ENCODE measurements at regions not wholly inside any gene's neighbourhood (a gene's known extent, or its start where the extent isn't known, plus 50 kb on each side); places are given as distances from the start of the nearest gene placed in this dataset.

DNA sequence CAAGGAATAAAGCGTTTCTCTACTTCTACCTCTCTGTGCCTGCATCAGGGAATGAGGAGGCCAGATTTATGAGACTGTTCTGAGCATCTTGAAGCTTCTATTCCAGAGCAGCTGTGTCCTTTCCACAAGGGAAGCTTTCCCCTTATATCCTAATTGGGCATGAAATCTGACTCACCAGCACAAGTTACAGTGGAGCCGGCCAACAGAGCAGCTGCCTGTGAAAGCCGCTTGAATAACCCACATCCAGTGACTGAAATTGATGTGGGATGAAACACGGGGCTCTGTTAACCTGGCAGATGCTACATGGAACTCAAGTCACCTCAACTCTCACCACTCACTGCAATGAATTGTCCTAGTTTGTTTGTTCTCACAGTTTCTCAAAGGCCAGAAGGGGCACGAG, 400.3 kb downstream of the TFAP2A start:
- no peak for TF ChIP-seq POLR2A (IDR thresholded peaks at IDR 0.05; ENCODE audit: borderline replicate concordance, extremely low read depth, insufficient read depth, insufficient read length)
- TF ChIP-seq EZH2 (IDR thresholded peaks at IDR 0.05): no peak
- TF ChIP-seq, protein P1, sequence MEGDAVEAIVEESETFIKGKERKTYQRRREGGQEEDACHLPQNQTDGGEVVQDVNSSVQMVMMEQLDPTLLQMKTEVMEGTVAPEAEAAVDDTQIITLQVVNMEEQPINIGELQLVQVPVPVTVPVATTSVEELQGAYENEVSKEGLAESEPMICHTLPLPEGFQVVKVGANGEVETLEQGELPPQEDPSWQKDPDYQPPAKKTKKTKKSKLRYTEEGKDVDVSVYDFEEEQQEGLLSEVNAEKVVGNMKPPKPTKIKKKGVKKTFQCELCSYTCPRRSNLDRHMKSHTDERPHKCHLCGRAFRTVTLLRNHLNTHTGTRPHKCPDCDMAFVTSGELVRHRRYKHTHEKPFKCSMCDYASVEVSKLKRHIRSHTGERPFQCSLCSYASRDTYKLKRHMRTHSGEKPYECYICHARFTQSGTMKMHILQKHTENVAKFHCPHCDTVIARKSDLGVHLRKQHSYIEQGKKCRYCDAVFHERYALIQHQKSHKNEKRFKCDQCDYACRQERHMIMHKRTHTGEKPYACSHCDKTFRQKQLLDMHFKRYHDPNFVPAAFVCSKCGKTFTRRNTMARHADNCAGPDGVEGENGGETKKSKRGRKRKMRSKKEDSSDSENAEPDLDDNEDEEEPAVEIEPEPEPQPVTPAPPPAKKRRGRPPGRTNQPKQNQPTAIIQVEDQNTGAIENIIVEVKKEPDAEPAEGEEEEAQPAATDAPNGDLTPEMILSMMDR (IDR thresholded peaks at IDR 0.05 in 2 of 3, conservative IDR thresholded peaks at IDR 0.05 in 1 of 3; ENCODE audit: borderline replicate concordance in 1 of 3, insufficient read depth in 1 of 3, low read depth in 2 of 3, low read length in 2 of 3): no peak
- no peak for TF ChIP-seq RAD21 (IDR thresholded peaks at IDR 0.05; ENCODE audit: low read depth)
- no peak for TF ChIP-seq POLR2AphosphoS5 (IDR thresholded peaks at IDR 0.05; ENCODE audit: low read depth, low read length)
- TF ChIP-seq EZH2phosphoT487 (IDR thresholded peaks at IDR 0.05; ENCODE audit: borderline replicate concordance): no peak
- TF ChIP-seq ZFX (IDR thresholded peaks at IDR 0.05): no peak
- TF ChIP-seq ZNF274 (IDR thresholded peaks at IDR 0.05; ENCODE audit: low read depth, low read length): no peak
- TF ChIP-seq ZBTB33 (IDR thresholded peaks at IDR 0.05; ENCODE audit: extremely low read depth, insufficient replicate concordance, low read length): no peak
- TF ChIP-seq FOSL1 (IDR thresholded peaks at IDR 0.05; ENCODE audit: low read depth): no peak
- no peak for TF ChIP-seq ELF1 (IDR thresholded peaks at IDR 0.05; ENCODE audit: borderline replicate concordance, low read depth)
- no peak for TF ChIP-seq MAX (IDR thresholded peaks at IDR 0.05)
- TF ChIP-seq JUND (IDR thresholded peaks at IDR 0.05): no peak
- TF ChIP-seq REST (IDR thresholded peaks at IDR 0.05; ENCODE audit: low read depth): no peak
